Lung (tissue), 11 donors: ENCODE measurements at regions not wholly inside any gene's neighbourhood (a gene's known extent, or its start where the extent isn't known, plus 50 kb on each side); places are given as distances from the start of the nearest gene placed in this dataset.
"Not testable (repeated sequence)": the region's sequence is repeated elsewhere in the genome, so short reads cannot be mapped to it uniquely, and the experiment has no call there.

Experiments used
- ATAC-seq: fragments of 200-7000 bp; cut with Tn5 transposase; one replicate; pipeline ENCODE4 v1.9.1; 2020; ENCODE audit warnings: moderate number of reproducible peaks; ENCODE audit not compliant: insufficient read depth, low FRiP score
- DNase-seq, 3 donors: peaks; one replicate each; pipeline ENCODE4 v3.0.0-alpha.2; 2013 to 2017
- H3K27ac ChIP-seq, 2 donors: one replicate each; pipeline ENCODE4 v1.5.1; 2013; ENCODE audit warnings: mild to moderate bottlenecking in 2 of 2, moderate library complexity in 2 of 2, control low read depth in 1 of 2, inconsistent platforms in 1 of 2, low read depth in 1 of 2, low read length in 1 of 2
- H3K27me3 ChIP-seq, 3 donors: one replicate each; pipeline ENCODE4 v1.5.1; 2013; ENCODE audit warnings: low read length in 2 of 3; ENCODE audit not compliant: control insufficient read depth in 3 of 3, insufficient read depth in 3 of 3
- H3K36me3 ChIP-seq, 4 donors: one replicate each; pipeline ENCODE4 v1.5.1; 2013; ENCODE audit warnings: low read length in 4 of 4, mild to moderate bottlenecking in 1 of 4, moderate library complexity in 1 of 4; ENCODE audit not compliant: control insufficient read depth in 4 of 4, insufficient read depth in 4 of 4
- H3K4me1 ChIP-seq, 5 donors: one replicate each; pipeline ENCODE4 v1.5.1; 2013; ENCODE audit warnings: low read length in 5 of 5, mild to moderate bottlenecking in 2 of 5, moderate library complexity in 1 of 5; ENCODE audit not compliant: control insufficient read depth in 5 of 5, insufficient read depth in 5 of 5
- H3K4me3 ChIP-seq: one replicate; pipeline ENCODE4 v1.5.1; 2013; ENCODE audit warnings: mild to moderate bottlenecking, control low read depth, moderate library complexity
- H3K9ac ChIP-seq, 2 donors: one replicate each; pipeline ENCODE4 v1.5.1; 2013; ENCODE audit warnings: low read length in 2 of 2, control low read depth in 1 of 2; ENCODE audit not compliant: insufficient read depth in 1 of 2
- H3K9me3 ChIP-seq, 4 donors: one replicate each; pipeline ENCODE4 v1.5.1; 2013; ENCODE audit warnings: low read length in 3 of 4, mild to moderate bottlenecking in 1 of 4, moderate library complexity in 1 of 4; ENCODE audit not compliant: control insufficient read depth in 4 of 4, insufficient read depth in 3 of 4
- WGBS, 2 donors: extraction: QIAGEN DNeasy Blood & Tissue Kit; methylation state at CpG; one replicate each; pipeline ENCODE4 v1.1.7; 2013; 5-methylcytosine and 5-hydroxymethylcytosine counted together
- TF ChIP-seq, protein P1 (sequence below): IDR thresholded peaks from 2 replicates; pipeline ENCODE4 v1.5.1; 2012; ENCODE audit warnings: mild to moderate bottlenecking; ENCODE audit errors: control extremely low read depth, extremely low read depth
- donor health status: control.
- donor health status: control.
- donor health status: Bipolar disorder and iron deficiency.
- donor health status: healthy.
- donor health status: DM: yes; HTN: yes; CAD: no.

- ATAC-seq (no peak), DNase-seq (peak in 2 of 3 donors; percentile 29 to 37)
- 90 to 94% methylated on average over 6 to 7 of the region's 7 CpGs for WGBS, 2 donors
- no peaks in the 10 kb centered on the region for H3K9me3 ChIP-seq
- peaks cover 0 to 23% (median 10%) of the 10 kb centered on the region in 5 donors for H3K4me1 ChIP-seq
- no peak overlapping the region for H3K9ac ChIP-seq
- no peaks in the 10 kb centered on the region for H3K36me3 ChIP-seq
- no peak overlapping the region for H3K4me3 ChIP-seq
- no peaks in the 10 kb centered on the region for H3K27me3 ChIP-seq
- TF ChIP-seq, protein P1, sequence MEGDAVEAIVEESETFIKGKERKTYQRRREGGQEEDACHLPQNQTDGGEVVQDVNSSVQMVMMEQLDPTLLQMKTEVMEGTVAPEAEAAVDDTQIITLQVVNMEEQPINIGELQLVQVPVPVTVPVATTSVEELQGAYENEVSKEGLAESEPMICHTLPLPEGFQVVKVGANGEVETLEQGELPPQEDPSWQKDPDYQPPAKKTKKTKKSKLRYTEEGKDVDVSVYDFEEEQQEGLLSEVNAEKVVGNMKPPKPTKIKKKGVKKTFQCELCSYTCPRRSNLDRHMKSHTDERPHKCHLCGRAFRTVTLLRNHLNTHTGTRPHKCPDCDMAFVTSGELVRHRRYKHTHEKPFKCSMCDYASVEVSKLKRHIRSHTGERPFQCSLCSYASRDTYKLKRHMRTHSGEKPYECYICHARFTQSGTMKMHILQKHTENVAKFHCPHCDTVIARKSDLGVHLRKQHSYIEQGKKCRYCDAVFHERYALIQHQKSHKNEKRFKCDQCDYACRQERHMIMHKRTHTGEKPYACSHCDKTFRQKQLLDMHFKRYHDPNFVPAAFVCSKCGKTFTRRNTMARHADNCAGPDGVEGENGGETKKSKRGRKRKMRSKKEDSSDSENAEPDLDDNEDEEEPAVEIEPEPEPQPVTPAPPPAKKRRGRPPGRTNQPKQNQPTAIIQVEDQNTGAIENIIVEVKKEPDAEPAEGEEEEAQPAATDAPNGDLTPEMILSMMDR, result no peak
- no peak overlapping the region for H3K27ac ChIP-seq
Observed at GRCh38 chr11:122198291-122198983, 82.4 kb upstream of the BLID start.

GRCh38 chr11:122197066-122197987, 81.3 kb upstream of the BLID start:
- Histone ChIP-seq H3K9me3 (no peaks in the 10 kb centered on the region), H3K27ac (no peak overlapping the region), H3K9ac (no peak overlapping the region), H3K36me3 (no peaks in the 10 kb centered on the region), H3K27me3 (no peaks in the 10 kb centered on the region), H3K4me3 (no peak overlapping the region), H3K4me1 (peaks cover 0 to 13% (median 9%) of the 10 kb centered on the region in 5 donors)
- no peak for DNase-seq
- WGBS, 2 donors, result 81 to 83% methylated on average over 11 of the region's 11 CpGs
- TF ChIP-seq, protein P1, result no peak
- peak; percentile 53 for ATAC-seq

- TF ChIP-seq, protein P1, result no peak
- H3K27ac ChIP-seq, result no peak overlapping the region
- H3K36me3 ChIP-seq, result no peaks in the 10 kb centered on the region
- no peak overlapping the region for H3K9ac ChIP-seq
- no peak for DNase-seq
- H3K4me1 ChIP-seq, result peaks cover 0 to 15% (median 0%) of the 10 kb centered on the region in 5 donors
- H3K4me3 ChIP-seq, result no peak overlapping the region
- no peaks in the 10 kb centered on the region for H3K27me3 ChIP-seq
- ATAC-seq, result no peak
- WGBS, 2 donors, result 92 to 95% methylated on average over 3 of the region's 3 CpGs
- no peaks in the 10 kb centered on the region for H3K9me3 ChIP-seq
Observed at GRCh38 chr11:122195790-122196189, 79.8 kb upstream of the BLID start.

DNA sequence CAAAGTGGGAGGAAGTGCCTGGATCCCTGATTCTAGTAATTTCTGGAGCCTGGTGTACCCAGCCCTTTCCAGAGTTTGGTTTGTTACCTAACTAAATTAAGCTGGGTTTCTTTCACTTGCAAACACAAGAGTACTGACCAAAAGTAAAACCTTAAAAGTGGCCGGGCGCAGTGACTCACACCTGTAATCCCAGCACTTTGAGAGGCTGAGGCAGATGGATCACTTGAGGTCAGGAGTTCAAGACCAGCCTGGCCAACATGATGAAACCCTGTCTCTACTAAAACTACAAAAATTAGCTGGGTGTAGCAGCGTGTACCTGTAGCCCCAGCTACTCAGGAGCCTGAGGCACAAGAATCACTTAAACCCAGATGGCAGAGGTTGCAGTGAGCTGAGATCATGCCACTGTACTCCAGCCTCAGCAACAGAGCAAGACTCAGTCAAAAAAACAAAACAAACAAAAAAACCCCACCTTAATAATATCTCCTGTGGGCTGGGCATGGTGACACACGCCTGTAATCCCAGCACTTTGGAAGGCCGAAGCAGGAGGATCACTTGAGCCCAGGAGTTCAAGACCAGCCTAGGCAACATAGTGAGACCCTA, 78.0 kb upstream of the BLID start:
- H3K27me3 ChIP-seq, H3K4me3 ChIP-seq, H3K9ac ChIP-seq, ATAC-seq, DNase-seq, H3K36me3 ChIP-seq, H3K9me3 ChIP-seq, H3K27ac ChIP-seq: not testable (repeated sequence)
- 89 to 94% methylated on average over 5 of the region's 5 CpGs for WGBS, 2 donors
- H3K4me1 ChIP-seq, result peaks cover 0 to 15% (median 0%) of the 10 kb centered on the region in 5 donors
